SK-N-MC (cell line): ENCODE measurements at regions not wholly inside any gene's neighbourhood (a gene's known extent, or its start where the extent isn't known, plus 50 kb on each side); places are given as distances from the start of the nearest gene placed in this dataset.

ENCODE experiments used
- DNase-seq: peaks from one replicate; pipeline ENCODE4 v3.0.0-alpha.2; 2011; ENCODE audit warnings: low read depth, low spot score
- H3K27ac ChIP-seq: fragments of 200-600 bp; sonication (generic); 2 replicates; pipeline ENCODE4 v1.5.1; 2016; ENCODE audit warnings: mixed run types
- H3K36me3 ChIP-seq: fragments of 200-600 bp; sonication (generic); 2 replicates; pipeline ENCODE4 v1.6.1; 2017; ENCODE audit warnings: antibody characterized with exemption, low read length, mixed read lengths; ENCODE audit not compliant: insufficient read depth
- H3K4me3 ChIP-seq: fragments of 200-600 bp; sonication (generic); 2 replicates; pipeline ENCODE4 v1.5.1; 2016
- H3K9ac ChIP-seq: fragments of 200-600 bp; sonication (generic); 2 replicates; pipeline ENCODE4 v1.8.0; 2017; ENCODE audit warnings: mixed run types, mixed read lengths; ENCODE audit not compliant: insufficient read length
- H3K9me3 ChIP-seq: fragments of 200-600 bp; sonication (generic); 2 replicates; pipeline ENCODE4 v1.6.1; 2017; ENCODE audit warnings: low read depth, mild to moderate bottlenecking, antibody characterized with exemption, low read length, moderate library complexity, mixed read lengths
- EZH2 ChIP-seq: fragments of 200-600 bp; sonication (generic); IDR thresholded peaks from one replicate; pipeline ENCODE4 v1.6.1; 2017; ENCODE audit warnings: antibody characterized with exemption
- FOXP2 ChIP-seq: optimal IDR thresholded peaks from 2 replicates; pipeline ENCODE3; 2011; ENCODE audit warnings: mild to moderate bottlenecking, moderate library complexity; ENCODE audit not compliant: insufficient read depth; ENCODE audit errors: extremely low read length, control extremely low read depth
- POLR2AphosphoS5 ChIP-seq: IDR thresholded peaks from 2 replicates; pipeline ENCODE4 v1.6.1; 2012; ENCODE audit warnings: mild to moderate bottlenecking, low read depth, low read length, borderline replicate concordance

GRCh38 chr1:193335806-193336428 lies 149.5 kb upstream of the B3GALT2 start:
- no peak overlapping the region for H3K27ac ChIP-seq
- no peak overlapping the region for H3K4me3 ChIP-seq
- no peaks in the 10 kb centered on the region for H3K36me3 ChIP-seq
- H3K9me3 ChIP-seq: no peaks in the 10 kb centered on the region
- no peak overlapping the region for H3K9ac ChIP-seq
- TF ChIP-seq EZH2: no peak
- TF ChIP-seq FOXP2: no peak
- TF ChIP-seq POLR2AphosphoS5: no peak
- DNase-seq: no peak

- DNase-seq: no peak
- Histone ChIP-seq H3K9ac (no peak overlapping the region), H3K9me3 (peaks cover 3% of the 10 kb centered on the region; the same call in 1 of the 2 replicates), H3K36me3 (no peaks in the 10 kb centered on the region), H3K27ac (no peak overlapping the region), H3K4me3 (no peak overlapping the region)
- TF ChIP-seq EZH2 (no peak), POLR2AphosphoS5 (no peak), FOXP2 (no peak)
Measured at GRCh38 chr1:193333166-193333565, 146.8 kb upstream of the B3GALT2 start.

- H3K9ac ChIP-seq: no peak overlapping the region
- H3K4me3 ChIP-seq: no peak overlapping the region
- DNase-seq: no peak
- H3K9me3 ChIP-seq: peaks cover 3% of the 10 kb centered on the region; the same call in 1 of the 2 replicates
- H3K36me3 ChIP-seq: no peaks in the 10 kb centered on the region
- H3K27ac ChIP-seq: no peak overlapping the region
- TF ChIP-seq EZH2 (no peak), POLR2AphosphoS5 (no peak), FOXP2 (no peak)
Measured at GRCh38 chr1:193326296-193326695, 139.9 kb upstream of the B3GALT2 start.

- Histone ChIP-seq H3K4me3 (no peak overlapping the region), H3K9ac (no peak overlapping the region), H3K9me3 (peaks cover 3% of the 10 kb centered on the region; the same call in 1 of the 2 replicates), H3K27ac (no peak overlapping the region), H3K36me3 (no peaks in the 10 kb centered on the region)
- no peak for DNase-seq
- TF ChIP-seq POLR2AphosphoS5: no peak
- no peak for TF ChIP-seq FOXP2
- TF ChIP-seq EZH2: no peak
Measured at GRCh38 chr1:193325771-193326170, 139.4 kb upstream of the B3GALT2 start.

GRCh38 chr1:193325042-193325441 lies 138.6 kb upstream of the B3GALT2 start:
- Histone ChIP-seq H3K27ac (no peak overlapping the region), H3K4me3 (no peak overlapping the region), H3K9ac (no peak overlapping the region), H3K9me3 (peaks cover 3% of the 10 kb centered on the region; the same call in 1 of the 2 replicates), H3K36me3 (no peaks in the 10 kb centered on the region)
- TF ChIP-seq EZH2 (no peak), FOXP2 (no peak), POLR2AphosphoS5 (no peak)
- DNase-seq: no peak

GRCh38 chr1:193322211-193322610 lies 135.8 kb upstream of the B3GALT2 start:
- Histone ChIP-seq H3K27ac (0 out of 2 replicates have a peak overlapping the region, but pooled peaks have one; percentile 75), H3K9ac (no peak overlapping the region), H3K36me3 (no peaks in the 10 kb centered on the region), H3K4me3 (no peak overlapping the region), H3K9me3 (no peaks in the 10 kb centered on the region; the same call in 1 of the 2 replicates)
- TF ChIP-seq FOXP2 (no peak), POLR2AphosphoS5 (no peak), EZH2 (no peak)
- DNase-seq: peak; percentile 12

- H3K9me3 ChIP-seq: no peaks in the 10 kb centered on the region; the same call in 1 of the 2 replicates
- no peak overlapping the region for H3K27ac ChIP-seq
- no peak overlapping the region for H3K4me3 ChIP-seq
- H3K36me3 ChIP-seq: no peaks in the 10 kb centered on the region
- DNase-seq: no peak
- no peak overlapping the region for H3K9ac ChIP-seq
- TF ChIP-seq EZH2 (no peak), FOXP2 (no peak)
Measured at GRCh38 chr1:193321242-193321840, 134.9 kb upstream of the B3GALT2 start.

GRCh38 chr1:193320270-193320669 lies 133.9 kb upstream of the B3GALT2 start:
- TF ChIP-seq EZH2: no peak
- TF ChIP-seq POLR2AphosphoS5: no peak
- no peak for TF ChIP-seq FOXP2
- Histone ChIP-seq H3K9me3 (no peaks in the 10 kb centered on the region; the same call in 1 of the 2 replicates), H3K27ac (no peak overlapping the region), H3K4me3 (no peak overlapping the region), H3K36me3 (no peaks in the 10 kb centered on the region), H3K9ac (no peak overlapping the region)
- DNase-seq: no peak
